HCT116 (cell line): ENCODE measurements at regions not wholly inside any gene's neighbourhood (a gene's known extent, or its start where the extent isn't known, plus 50 kb on each side); places are given as distances from the start of the nearest gene placed in this dataset.

Experiments used
- CBX3 ChIP-seq: IDR thresholded peaks from 2 replicates; pipeline ENCODE4 v1.6.1; 2012; ENCODE audit warnings: low read depth
- ELF1 ChIP-seq: IDR thresholded peaks from 2 replicates; pipeline ENCODE4 v1.6.1; 2012; ENCODE audit warnings: low read depth, borderline replicate concordance
- EZH2 ChIP-seq: fragments of 200-600 bp; sonication (generic); IDR thresholded peaks from 2 replicates; pipeline ENCODE4 v1.6.1; 2017; ENCODE audit warnings: antibody characterized with exemption, mixed run types
- POLR2A ChIP-seq: IDR thresholded peaks from 2 replicates; pipeline ENCODE4 v1.7.0; 2011; ENCODE audit warnings: borderline replicate concordance; ENCODE audit not compliant: insufficient read depth, insufficient read length; ENCODE audit errors: extremely low read depth
- POLR2AphosphoS5 ChIP-seq: IDR thresholded peaks from 2 replicates; pipeline ENCODE4 v1.6.1; 2011; ENCODE audit warnings: mild to moderate bottlenecking, low read depth, low read length, moderate library complexity
- RAD21 ChIP-seq: IDR thresholded peaks from 2 replicates; pipeline ENCODE4 v1.6.1; 2012; ENCODE audit warnings: low read depth, mild to moderate bottlenecking
- SIN3A ChIP-seq: IDR thresholded peaks from 2 replicates; pipeline ENCODE4 v1.6.1; 2012; ENCODE audit warnings: low read depth
- SRF ChIP-seq: IDR thresholded peaks from 2 replicates; pipeline ENCODE4 v1.6.1; 2012; ENCODE audit warnings: low read depth
- TCF7L2 ChIP-seq: IDR thresholded peaks from 2 replicates; pipeline ENCODE4 v1.7.0; 2011; ENCODE audit warnings: borderline replicate concordance, inconsistent platforms; ENCODE audit not compliant: insufficient read depth, insufficient read length; ENCODE audit errors: extremely low read depth
- TF ChIP-seq, protein P1 (sequence below), 3 experiments: fragments of 200-600 bp in 1 of 3; sonication (generic) in 1 of 3; IDR thresholded peaks in 2 of 3; conservative IDR thresholded peaks in 1 of 3; 2 replicates each; pipeline ENCODE4 v1.5.1; 2012 to 2017; ENCODE audit warnings: low read depth in 2 of 3, low read length in 2 of 3, antibody characterized with exemption in 1 of 3, borderline replicate concordance in 1 of 3, control low read depth in 1 of 3, mild to moderate bottlenecking in 1 of 3, mixed read lengths in 1 of 3, mixed run types in 1 of 3, moderate library complexity in 1 of 3; ENCODE audit not compliant: insufficient read depth in 1 of 3
- TF ChIP-seq, protein P2 (sequence below): IDR thresholded peaks from 2 replicates; pipeline ENCODE4 v1.6.1; 2012

GRCh38 chr6:140775061-140775460 is 1357.7 kb upstream of the GJE1 start:
- TF ChIP-seq, protein P1, sequence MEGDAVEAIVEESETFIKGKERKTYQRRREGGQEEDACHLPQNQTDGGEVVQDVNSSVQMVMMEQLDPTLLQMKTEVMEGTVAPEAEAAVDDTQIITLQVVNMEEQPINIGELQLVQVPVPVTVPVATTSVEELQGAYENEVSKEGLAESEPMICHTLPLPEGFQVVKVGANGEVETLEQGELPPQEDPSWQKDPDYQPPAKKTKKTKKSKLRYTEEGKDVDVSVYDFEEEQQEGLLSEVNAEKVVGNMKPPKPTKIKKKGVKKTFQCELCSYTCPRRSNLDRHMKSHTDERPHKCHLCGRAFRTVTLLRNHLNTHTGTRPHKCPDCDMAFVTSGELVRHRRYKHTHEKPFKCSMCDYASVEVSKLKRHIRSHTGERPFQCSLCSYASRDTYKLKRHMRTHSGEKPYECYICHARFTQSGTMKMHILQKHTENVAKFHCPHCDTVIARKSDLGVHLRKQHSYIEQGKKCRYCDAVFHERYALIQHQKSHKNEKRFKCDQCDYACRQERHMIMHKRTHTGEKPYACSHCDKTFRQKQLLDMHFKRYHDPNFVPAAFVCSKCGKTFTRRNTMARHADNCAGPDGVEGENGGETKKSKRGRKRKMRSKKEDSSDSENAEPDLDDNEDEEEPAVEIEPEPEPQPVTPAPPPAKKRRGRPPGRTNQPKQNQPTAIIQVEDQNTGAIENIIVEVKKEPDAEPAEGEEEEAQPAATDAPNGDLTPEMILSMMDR (IDR thresholded peaks at IDR 0.05 in 2 of 3, conservative IDR thresholded peaks at IDR 0.05 in 1 of 3; ENCODE audit: borderline replicate concordance in 1 of 3, insufficient read depth in 1 of 3, low read depth in 2 of 3, low read length in 2 of 3), result no peak
- TF ChIP-seq CBX3, result no peak
- no peak for TF ChIP-seq ELF1
- no peak for TF ChIP-seq POLR2A
- TF ChIP-seq RAD21, result no peak
- no peak for TF ChIP-seq POLR2AphosphoS5
- TF ChIP-seq SIN3A, result no peak
- TF ChIP-seq TCF7L2, result no peak
- TF ChIP-seq SRF, result no peak
- TF ChIP-seq EZH2, result no peak
- TF ChIP-seq, protein P2, sequence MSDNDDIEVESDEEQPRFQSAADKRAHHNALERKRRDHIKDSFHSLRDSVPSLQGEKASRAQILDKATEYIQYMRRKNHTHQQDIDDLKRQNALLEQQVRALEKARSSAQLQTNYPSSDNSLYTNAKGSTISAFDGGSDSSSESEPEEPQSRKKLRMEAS, result no peak
